22Rv1 (cell line): ENCODE measurements at regions not wholly inside any gene's neighbourhood (a gene's known extent, or its start where the extent isn't known, plus 50 kb on each side); places are given as distances from the start of the nearest gene placed in this dataset.
"Not testable (repeated sequence)": the region's sequence is repeated elsewhere in the genome, so short reads cannot be mapped to it uniquely, and the experiment has no call there.

Experiments
- H3K27ac ChIP-seq: fragments of 450-650 bp; 2 replicates; pipeline ENCODE4 v1.5.1; 2017
- CTCF ChIP-seq: fragments of 450-650 bp; IDR thresholded peaks from 2 replicates; pipeline ENCODE4 v1.5.1; 2017; ENCODE audit warnings: mild to moderate bottlenecking
- ZFX ChIP-seq: fragments of 450-650 bp; IDR thresholded peaks from 2 replicates; pipeline ENCODE4 v1.6.1; 2017; ENCODE audit warnings: antibody characterized with exemption, borderline replicate concordance

DNA sequence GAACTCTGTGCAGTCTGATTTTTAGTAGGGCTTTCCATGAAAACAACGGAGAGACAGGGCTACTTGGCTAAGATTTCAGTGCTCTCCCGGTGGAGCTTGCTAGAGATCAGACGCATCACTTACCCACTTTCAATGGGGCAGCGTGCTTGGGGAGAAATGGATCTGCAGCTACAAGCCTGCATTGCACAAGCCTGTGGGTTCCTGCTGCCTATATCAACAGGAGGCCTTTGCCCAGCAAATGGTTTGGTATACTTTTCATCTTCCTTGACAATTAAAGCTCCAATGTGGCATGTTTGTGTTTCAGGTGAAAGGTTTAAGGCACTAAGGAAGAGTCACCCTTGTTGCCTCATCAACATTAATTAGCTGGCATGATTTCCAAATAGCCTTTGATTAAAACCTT, 136.0 kb upstream of the FOXQ1 start:
- TF ChIP-seq CTCF = no peak
- no peak for TF ChIP-seq ZFX
- H3K27ac ChIP-seq = no peak overlapping the region

- TF ChIP-seq ZFX = no peak
- TF ChIP-seq CTCF = no peak
- no peak overlapping the region for H3K27ac ChIP-seq
Measured at GRCh38 chr6:1170794-1171193, 141.1 kb upstream of the FOXQ1 start.

- no peak overlapping the region for H3K27ac ChIP-seq
- TF ChIP-seq ZFX (no peak), CTCF (no peak)
Measured at GRCh38 chr6:1164600-1164999, 147.3 kb upstream of the FOXQ1 start.

GRCh38 chr6:1163501-1163900, 148.4 kb upstream of the FOXQ1 start:
- H3K27ac ChIP-seq = no peak overlapping the region

DNA sequence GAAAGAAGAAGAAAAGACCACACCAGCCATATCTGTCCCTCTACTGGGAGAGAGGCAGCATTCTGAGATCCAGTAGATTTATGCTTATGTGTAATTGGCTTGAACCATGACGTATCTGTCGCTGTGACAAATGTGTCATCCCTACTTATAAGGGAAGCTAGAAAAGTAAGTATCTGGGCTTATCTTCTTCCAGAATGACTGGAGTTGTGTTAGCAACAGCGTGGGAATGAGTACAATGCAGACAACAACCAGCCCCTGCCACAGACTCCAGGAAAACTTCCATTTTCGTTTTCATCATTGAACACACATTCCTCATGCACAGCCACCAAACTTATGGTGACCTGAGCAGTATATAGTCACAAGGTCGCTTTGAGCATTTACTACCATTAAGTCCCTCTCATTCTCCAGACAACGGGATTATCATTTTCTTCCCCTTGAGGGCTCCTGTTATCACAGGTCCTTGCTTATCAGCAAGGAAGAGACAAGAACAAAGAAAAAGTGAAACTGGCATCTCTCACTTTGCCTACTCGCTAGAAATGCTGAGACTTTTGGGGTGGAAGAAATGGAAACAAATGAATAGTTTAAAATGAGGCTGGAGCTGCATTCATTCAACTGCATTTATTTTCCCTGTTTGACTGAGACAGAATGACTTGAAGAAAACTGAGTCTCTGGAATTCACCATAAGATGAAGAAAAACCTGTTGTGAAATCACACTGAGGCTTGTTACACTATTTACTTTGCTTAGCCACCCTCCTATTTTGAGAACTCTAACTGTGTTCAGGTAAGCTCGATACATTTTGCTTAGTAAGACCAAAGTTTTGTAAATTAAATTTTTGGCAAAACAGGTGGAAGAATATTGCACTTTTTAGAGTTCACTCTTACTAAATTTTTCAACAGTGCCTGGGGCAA, 149.3 kb upstream of the FOXQ1 start:
- TF ChIP-seq ZFX (no peak), CTCF (no peak)
- no peak overlapping the region for H3K27ac ChIP-seq

More at GRCh38 chr6:1163501-1163900, 148.4 kb upstream of the FOXQ1 start:
- TF ChIP-seq CTCF = no peak
- no peak for TF ChIP-seq ZFX

- H3K27ac ChIP-seq = not testable (repeated sequence)
Measured at GRCh38 chr6:1156411-1156810, 155.5 kb upstream of the FOXQ1 start.

DNA sequence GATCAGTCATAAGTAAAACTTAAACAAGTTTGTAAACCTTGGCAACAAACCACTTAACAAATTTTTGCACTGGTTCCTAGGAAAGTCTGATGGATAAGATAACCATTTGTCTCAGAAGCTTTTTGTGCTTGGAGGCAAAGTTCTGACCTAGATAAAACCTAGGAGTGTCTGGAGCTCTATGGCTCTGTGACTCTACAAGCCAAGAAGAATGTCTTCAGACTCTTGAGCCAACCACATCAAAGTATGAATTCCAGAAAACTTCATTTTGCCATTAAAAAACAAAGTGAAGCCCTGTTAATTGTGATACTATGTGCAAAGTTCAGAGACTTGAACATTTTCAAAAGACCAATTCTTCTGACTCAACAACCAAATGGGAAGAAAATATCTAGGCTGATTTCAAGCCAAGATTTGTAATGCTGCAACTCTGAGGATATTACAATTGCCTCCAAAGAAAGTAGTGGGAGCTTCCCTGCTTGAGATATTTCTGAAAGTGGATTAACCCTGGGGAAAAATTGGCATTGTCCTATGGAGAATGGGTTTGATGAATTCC, 158.1 kb upstream of the FOXQ1 start:
- TF ChIP-seq ZFX = no peak
- TF ChIP-seq CTCF = no peak
- H3K27ac ChIP-seq = no peak overlapping the region
